ENCODE measurements at regions not wholly inside any gene's neighbourhood (a gene's known extent, or its start where the extent isn't known, plus 50 kb on each side); places are given as distances from the start of the nearest gene placed in this dataset.
A peak's percentile ranks its signal among the peaks of the same experiment; 100 is the strongest.

- H4K20me1 ChIP-seq (replicated peaks in 1 of 2; ENCODE audit: control insufficient read depth in 1 of 2, insufficient read depth in 2 of 2, low read length in 2 of 2) = no peaks in the 10 kb centered on the region
- no peak overlapping the region for H3K23ac ChIP-seq (ENCODE audit: insufficient read length)
- FAIRE-seq (no peak), DNase-seq (ENCODE audit: low read depth in 1 of 2, low spot score in 2 of 2) (no peak)
- no peaks in the 10 kb centered on the region for H3K36me3 ChIP-seq (ENCODE audit: control insufficient read depth in 2 of 4, insufficient read depth in 4 of 4, low read length in 3 of 4)
- ChIA-PET CTCF (ENCODE audit: partially characterized antibody) (interaction anchor here (1.4 kb wide), 1 partner anchor 22 kb away, joined by 4 read pairs; no protein-coding TSS in a partner anchor), POLR2A (ENCODE audit: partially characterized antibody) (interaction anchor here (0.7 kb wide), 1 partner anchor 10 kb away, joined by 3 read pairs; no protein-coding TSS in a partner anchor)
- no peak overlapping the region for H4K8ac ChIP-seq (ENCODE audit: extremely low read depth, insufficient read depth, low read length)
- no peak overlapping the region for H4K91ac ChIP-seq (replicated peaks; ENCODE audit: insufficient read length, low read length)
- H3K56ac ChIP-seq (replicated peaks; ENCODE audit: insufficient read length, low read depth, low read length) = no peak overlapping the region
- H3K14ac ChIP-seq (ENCODE audit: insufficient read length) = no peak overlapping the region
- H3K23me2 ChIP-seq (ENCODE audit: low read depth, low read length) = no peaks in the 10 kb centered on the region
- H3K79me2 ChIP-seq (ENCODE audit: control insufficient read depth in 1 of 2, insufficient read depth in 2 of 2, low read length in 2 of 2) = no peaks in the 10 kb centered on the region
- no peak overlapping the region for H2BK120ac ChIP-seq (replicated peaks; ENCODE audit: low read depth, low read length)
- peaks cover 0 to 3% (median 0%) of the 10 kb centered on the region in 4 experiments; a peak in 1 of 7 replicates for H3K4me1 ChIP-seq (replicated peaks in 1 of 4; ENCODE audit: control insufficient read depth in 3 of 4, insufficient read depth in 4 of 4, low read length in 3 of 4)
- no peak overlapping the region for H3K4me2 ChIP-seq (ENCODE audit: insufficient read depth in 1 of 2, low read depth in 2 of 2, low read length in 2 of 2)
- H2AFZ ChIP-seq (ENCODE audit: low read length) = no peak overlapping the region
- no peak overlapping the region for H2BK20ac ChIP-seq (ENCODE audit: low read length)
- H3K9ac ChIP-seq (replicated peaks in 1 of 4; ENCODE audit: extremely low read depth in 1 of 4, low read depth in 3 of 4, low read length in 3 of 4) = no peak overlapping the region
- no peak overlapping the region for H3K4ac ChIP-seq (replicated peaks; ENCODE audit: insufficient read length, low read depth, low read length)
- TF ChIP-seq E2F6 (IDR thresholded peaks at IDR 0.05) = peak; percentile 90
- peak; percentile 21; the same call in 1 of the 2 replicates for TF ChIP-seq TEAD4 (IDR thresholded peaks at IDR 0.05; ENCODE audit: low read depth, low read length)
- TF ChIP-seq EGR1 (IDR thresholded peaks at IDR 0.05; ENCODE audit: borderline replicate concordance, low read depth, low read length) = no peak
- TF ChIP-seq MAX (IDR thresholded peaks at IDR 0.05) = peak; percentile 90
- H2BK12ac ChIP-seq (ENCODE audit: low read depth, low read length) = no peak overlapping the region
- H2BK5ac ChIP-seq (ENCODE audit: low read depth, low read length) = no peak overlapping the region
- no peak overlapping the region for H2AK5ac ChIP-seq (ENCODE audit: low read depth, low read length)
- 64% methylated on average over 4 of the region's 4 CpGs; no CpG with 5 or more reads in 1 of the 2 experiments for WGBS, 2 experiments (ENCODE audit: extremely low coverage in 1 of 2, insufficient coverage in 1 of 2, insufficient read length in 1 of 2, insufficient replicate concordance in 2 of 2, low coverage in 1 of 2, low lambda C conversion rate in 2 of 2, missing lambda C conversion rate in 1 of 2)
- H3K27ac ChIP-seq (ENCODE audit: low read depth, low read length) = no peak overlapping the region
- H4K5ac ChIP-seq (ENCODE audit: insufficient read length, low read depth, low read length) = no peak overlapping the region
- H2BK15ac ChIP-seq (ENCODE audit: low read length) = no peak overlapping the region
- H3K27me3 ChIP-seq (replicated peaks in 1 of 4; ENCODE audit: control insufficient read depth in 3 of 4, extremely low read depth in 1 of 4, insufficient read depth in 3 of 4, low read length in 3 of 4) = no peaks in the 10 kb centered on the region; a peak in 2 of 7 replicates
- no peak overlapping the region for H3K4me3 ChIP-seq (ENCODE audit: extremely low read depth in 1 of 4, insufficient read depth in 2 of 4, low read depth in 3 of 4, low read length in 4 of 4)
- no peaks in the 10 kb centered on the region for H3K79me1 ChIP-seq (ENCODE audit: low read depth, low read length)
- H3K9me3 ChIP-seq (ENCODE audit: insufficient read depth in 2 of 2, low read depth in 1 of 2, low read length in 1 of 2) = peaks cover 3 to 10% of the 10 kb centered on the region in 2 experiments; a peak in 1 of 4 replicates
- H3K18ac ChIP-seq (ENCODE audit: extremely low read depth, low read length) = no peak overlapping the region
Measured at GRCh38 chr19:30923096-30923495, 426.1 kb downstream of the TSHZ3 start.
